ENCODE measurements at regions not wholly inside any gene's neighbourhood (a gene's known extent, or its start where the extent isn't known, plus 50 kb on each side); places are given as distances from the start of the nearest gene placed in this dataset.

GRCh38 chr2:8408560-8409460, 273.0 kb upstream of the ID2 start:
- H3K4me1 ChIP-seq, result no peaks in the 10 kb centered on the region

GRCh38 chr2:8409461-8410260, 272.2 kb upstream of the ID2 start:
- no peak for DNase-seq
- H3K4me3 ChIP-seq, result no peak overlapping the region
- intact Hi-C loops (cut with DNase I; ENCODE audit: low total_unique reads), result no loop called here
- H3K27me3 ChIP-seq, result no peaks in the 10 kb centered on the region
- no peaks in the 10 kb centered on the region for H3K4me1 ChIP-seq
- TF ChIP-seq CTCF (IDR thresholded peaks at IDR 0.05) (no peak), POLR2A (IDR thresholded peaks at IDR 0.05) (no peak)
- no peaks in the 10 kb centered on the region for H3K36me3 ChIP-seq
- H3K27ac ChIP-seq, result no peak overlapping the region
- H3K9me3 ChIP-seq, result no peaks in the 10 kb centered on the region

More at GRCh38 chr2:8408560-8409460, 273.0 kb upstream of the ID2 start:
- Histone ChIP-seq H3K27me3 (no peaks in the 10 kb centered on the region), H3K4me3 (no peak overlapping the region), H3K9me3 (no peaks in the 10 kb centered on the region), H3K27ac (no peak overlapping the region), H3K36me3 (no peaks in the 10 kb centered on the region)
- DNase-seq, result no peak
- intact Hi-C loops (cut with DNase I; ENCODE audit: low total_unique reads), result no loop called here
- no peak for TF ChIP-seq POLR2A (IDR thresholded peaks at IDR 0.05)
- TF ChIP-seq CTCF (IDR thresholded peaks at IDR 0.05), result no peak

GRCh38 chr2:8412082-8412481, 269.8 kb upstream of the ID2 start:
- peak overlapping the region in 1 of 2 donors; percentile 26 for H3K27ac ChIP-seq
- intact Hi-C loops (cut with DNase I; ENCODE audit: low total_unique reads), result no loop called here

GRCh38 chr2:8412586-8412985, 269.3 kb upstream of the ID2 start:
- Histone ChIP-seq H3K9me3 (no peaks in the 10 kb centered on the region), H3K4me1 (no peaks in the 10 kb centered on the region), H3K36me3 (no peaks in the 10 kb centered on the region), H3K27ac (peak overlapping the region in 1 of 2 donors; percentile 26), H3K4me3 (no peak overlapping the region), H3K27me3 (no peaks in the 10 kb centered on the region)
- no peak for TF ChIP-seq POLR2A (IDR thresholded peaks at IDR 0.05)
- no peak for TF ChIP-seq CTCF (IDR thresholded peaks at IDR 0.05)
- DNase-seq, result peak; percentile 70 to 74
- intact Hi-C loops (cut with DNase I; ENCODE audit: low total_unique reads), result no loop called here

More at GRCh38 chr2:8412082-8412481, 269.8 kb upstream of the ID2 start:
- no peaks in the 10 kb centered on the region for H3K9me3 ChIP-seq
- no peaks in the 10 kb centered on the region for H3K27me3 ChIP-seq
- TF ChIP-seq POLR2A (IDR thresholded peaks at IDR 0.05) (no peak), CTCF (IDR thresholded peaks at IDR 0.05) (no peak)
- no peaks in the 10 kb centered on the region for H3K36me3 ChIP-seq
- no peak for DNase-seq
- H3K4me1 ChIP-seq, result no peaks in the 10 kb centered on the region
- H3K4me3 ChIP-seq, result no peak overlapping the region
